Stimulated activated CD4-positive, alpha-beta T cell treated with anti-CD3 and anti-CD28 coated beads, TNF-alpha, amount 100 ng/mL, for 48 hours (primary cell): ENCODE measurements at regions not wholly inside any gene's neighbourhood (a gene's known extent, or its start where the extent isn't known, plus 50 kb on each side); places are given as distances from the start of the nearest gene placed in this dataset.

Experiments used
- DNase-seq, 3 donors: peaks; one replicate each; pipeline ENCODE4 v3.0.0-alpha.2; 2020; ENCODE audit warnings: low read depth in 3 of 3

GRCh38 chr14:98803196-98803595 is 468.8 kb downstream of the BCL11B start:
- no peak for DNase-seq

- no peak for DNase-seq
Observed at GRCh38 chr14:98808494-98809407, 463.2 kb downstream of the BCL11B start.

GRCh38 chr14:98816195-98816594 is 455.8 kb downstream of the BCL11B start:
- no peak for DNase-seq

- no peak for DNase-seq
Observed at GRCh38 chr14:98816720-98817119, 455.3 kb downstream of the BCL11B start.

- DNase-seq, result no peak
Observed at GRCh38 chr14:98819132-98819866, 452.7 kb downstream of the BCL11B start.

GRCh38 chr14:98819867-98820206 is 452.2 kb downstream of the BCL11B start:
- no peak for DNase-seq

GRCh38 chr14:98822917-98823316 is 449.1 kb downstream of the BCL11B start:
- DNase-seq, result no peak

GRCh38 chr14:98826618-98827017 is 445.4 kb downstream of the BCL11B start:
- no peak for DNase-seq

- no peak for DNase-seq
Observed at GRCh38 chr14:98834119-98834518, 437.9 kb downstream of the BCL11B start.

- no peak for DNase-seq
Observed at GRCh38 chr14:98835051-98835824, 436.8 kb downstream of the BCL11B start.

- no peak for DNase-seq
Observed at GRCh38 chr14:98835825-98836100, 436.2 kb downstream of the BCL11B start.

- DNase-seq, result no peak
Observed at GRCh38 chr14:98840091-98840490, 431.9 kb downstream of the BCL11B start.

GRCh38 chr14:98840511-98840910 is 431.5 kb downstream of the BCL11B start:
- DNase-seq, result no peak

- DNase-seq, result no peak
Observed at GRCh38 chr14:98844456-98844855, 427.5 kb downstream of the BCL11B start.

GRCh38 chr14:98847521-98848468 is 424.2 kb downstream of the BCL11B start:
- DNase-seq, result no peak

GRCh38 chr14:98853063-98853729 is 418.8 kb downstream of the BCL11B start:
- DNase-seq, result no peak

- no peak for DNase-seq
Observed at GRCh38 chr14:98855926-98856715, 415.9 kb downstream of the BCL11B start.

GRCh38 chr14:98858158-98858557 is 413.8 kb downstream of the BCL11B start:
- DNase-seq, result no peak

GRCh38 chr14:98858561-98858960 is 413.4 kb downstream of the BCL11B start:
- DNase-seq, result no peak

GRCh38 chr14:98859301-98859700 is 412.7 kb downstream of the BCL11B start:
- no peak for DNase-seq
